ENCODE measurements at regions not wholly inside any gene's neighbourhood (a gene's known extent, or its start where the extent isn't known, plus 50 kb on each side); places are given as distances from the start of the nearest gene placed in this dataset.

DNA sequence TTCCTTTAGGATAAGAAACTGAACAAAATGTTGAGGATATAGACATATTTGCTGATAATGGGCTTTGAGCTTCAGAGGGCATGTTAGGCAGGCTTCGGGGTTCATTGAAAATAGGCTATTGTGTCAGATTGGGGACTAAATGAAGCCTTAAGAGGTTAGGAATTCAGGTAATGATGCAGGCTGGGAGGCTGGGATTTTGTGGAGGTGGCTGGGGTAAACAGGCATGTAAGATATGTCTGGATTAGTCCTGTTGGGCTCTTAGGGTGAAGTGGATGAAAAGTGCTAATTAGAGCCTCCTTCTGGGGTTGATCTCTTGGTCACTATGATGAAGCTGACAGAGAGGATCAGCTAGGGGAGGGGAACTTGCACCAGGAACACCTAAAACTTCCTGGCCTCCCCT is 80.2 kb upstream of the ESX1 start:
- TF ChIP-seq, protein P1, sequence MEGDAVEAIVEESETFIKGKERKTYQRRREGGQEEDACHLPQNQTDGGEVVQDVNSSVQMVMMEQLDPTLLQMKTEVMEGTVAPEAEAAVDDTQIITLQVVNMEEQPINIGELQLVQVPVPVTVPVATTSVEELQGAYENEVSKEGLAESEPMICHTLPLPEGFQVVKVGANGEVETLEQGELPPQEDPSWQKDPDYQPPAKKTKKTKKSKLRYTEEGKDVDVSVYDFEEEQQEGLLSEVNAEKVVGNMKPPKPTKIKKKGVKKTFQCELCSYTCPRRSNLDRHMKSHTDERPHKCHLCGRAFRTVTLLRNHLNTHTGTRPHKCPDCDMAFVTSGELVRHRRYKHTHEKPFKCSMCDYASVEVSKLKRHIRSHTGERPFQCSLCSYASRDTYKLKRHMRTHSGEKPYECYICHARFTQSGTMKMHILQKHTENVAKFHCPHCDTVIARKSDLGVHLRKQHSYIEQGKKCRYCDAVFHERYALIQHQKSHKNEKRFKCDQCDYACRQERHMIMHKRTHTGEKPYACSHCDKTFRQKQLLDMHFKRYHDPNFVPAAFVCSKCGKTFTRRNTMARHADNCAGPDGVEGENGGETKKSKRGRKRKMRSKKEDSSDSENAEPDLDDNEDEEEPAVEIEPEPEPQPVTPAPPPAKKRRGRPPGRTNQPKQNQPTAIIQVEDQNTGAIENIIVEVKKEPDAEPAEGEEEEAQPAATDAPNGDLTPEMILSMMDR (IDR thresholded peaks at IDR 0.05): no peak
- TF ChIP-seq POLR2A (IDR thresholded peaks at IDR 0.05): no peak
- Histone ChIP-seq H3K27ac (no peak overlapping the region), H3K4me1 (no peaks in the 10 kb centered on the region), H3K27me3 (no peaks in the 10 kb centered on the region), H3K9me3 (no peaks in the 10 kb centered on the region), H3K36me3 (ENCODE audit: low read depth, missing control alignments) (no peaks in the 10 kb centered on the region), H3K4me3 (no peak overlapping the region)
- 89 to 92% methylated on average over 1 of the region's 1 CpG for WGBS, 2 donors
- no peak for DNase-seq
- intact Hi-C loops (cut with DNase I; ENCODE audit: low total_unique reads): no loop called here

DNA sequence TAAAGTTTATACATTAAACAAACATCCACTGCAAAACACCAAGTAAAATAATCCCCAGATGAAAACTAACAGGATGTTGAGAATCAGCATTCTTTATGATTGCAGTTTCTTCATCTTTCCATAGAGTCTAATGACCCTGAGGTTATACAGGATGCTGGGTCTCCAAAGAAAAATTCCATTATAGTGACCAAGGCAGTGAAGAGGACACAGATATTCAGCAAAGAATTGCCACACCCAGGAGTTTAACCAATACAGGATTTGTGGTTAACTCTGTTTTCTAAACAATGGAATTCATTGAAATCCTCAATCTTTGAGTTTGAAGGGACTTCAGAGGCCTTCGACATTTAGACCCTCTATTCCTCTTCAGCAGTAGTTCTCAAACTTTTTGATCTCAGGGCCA is 76.2 kb upstream of the ESX1 start:
- H3K27me3 ChIP-seq: no peaks in the 10 kb centered on the region
- no peak overlapping the region for H3K4me3 ChIP-seq
- no peak overlapping the region for H3K27ac ChIP-seq
- no peaks in the 10 kb centered on the region for H3K4me1 ChIP-seq
- no peaks in the 10 kb centered on the region for H3K9me3 ChIP-seq
- WGBS, 2 donors: 90 to 94% methylated on average over 1 of the region's 1 CpG
- DNase-seq: no peak
- H3K36me3 ChIP-seq (ENCODE audit: low read depth, missing control alignments): no peaks in the 10 kb centered on the region
- TF ChIP-seq POLR2A (IDR thresholded peaks at IDR 0.05): no peak
- TF ChIP-seq, protein P1 (IDR thresholded peaks at IDR 0.05): no peak
- intact Hi-C loops (cut with DNase I; ENCODE audit: low total_unique reads): no loop called here

DNA sequence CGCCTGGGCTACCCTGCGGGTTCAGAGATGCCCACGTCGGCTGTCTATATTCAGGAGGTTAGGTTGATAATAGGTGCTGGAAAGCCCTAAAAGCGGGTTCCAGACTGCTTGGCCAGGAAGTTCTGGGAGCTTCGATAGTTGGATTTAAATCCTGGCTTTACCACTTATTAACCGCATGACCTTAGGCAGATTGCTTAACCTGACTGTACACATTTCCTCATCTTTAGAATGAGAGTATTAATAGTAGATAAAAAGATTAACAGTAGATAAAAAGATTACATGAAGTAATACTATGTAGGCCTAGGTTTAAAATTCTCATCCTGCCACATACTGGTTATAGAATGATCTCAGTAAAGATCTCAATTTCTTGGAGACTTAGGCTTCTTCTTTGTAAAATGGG is 75.0 kb upstream of the ESX1 start:
- Histone ChIP-seq H3K27ac (no peak overlapping the region), H3K4me1 (no peaks in the 10 kb centered on the region), H3K36me3 (ENCODE audit: low read depth, missing control alignments) (no peaks in the 10 kb centered on the region), H3K4me3 (no peak overlapping the region), H3K27me3 (no peaks in the 10 kb centered on the region), H3K9me3 (no peaks in the 10 kb centered on the region)
- intact Hi-C loops (cut with DNase I; ENCODE audit: low total_unique reads): no loop called here
- DNase-seq: no peak
- 82 to 93% methylated on average over 5 to 7 of the region's 7 CpGs for WGBS, 2 donors
- TF ChIP-seq, protein P1 (IDR thresholded peaks at IDR 0.05): no peak
- no peak for TF ChIP-seq POLR2A (IDR thresholded peaks at IDR 0.05)

DNA sequence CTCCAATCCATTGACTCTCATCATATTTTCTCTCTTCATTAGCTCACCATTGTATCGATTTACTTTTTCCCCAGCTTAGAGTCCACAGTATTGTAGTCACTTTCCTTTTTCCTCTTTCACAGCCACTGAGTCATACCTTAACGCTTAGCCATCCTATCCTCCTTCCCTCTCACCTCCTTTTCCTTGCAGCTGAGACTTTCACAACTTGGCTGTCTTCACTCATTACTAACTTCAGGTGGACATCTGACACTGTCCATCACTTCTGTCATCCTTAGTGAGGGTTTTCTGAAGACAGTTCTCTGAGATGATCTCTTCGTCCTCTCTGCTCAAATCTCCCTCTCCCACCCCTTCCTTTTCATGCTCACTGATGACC is 70.5 kb upstream of the ESX1 start:
- no peak overlapping the region for H3K4me3 ChIP-seq
- intact Hi-C loops (cut with DNase I; ENCODE audit: low total_unique reads): no loop called here
- TF ChIP-seq, protein P1 (IDR thresholded peaks at IDR 0.05): no peak
- no peak for TF ChIP-seq POLR2A (IDR thresholded peaks at IDR 0.05)
- DNase-seq: no peak
- H3K36me3 ChIP-seq (ENCODE audit: low read depth, missing control alignments): no peaks in the 10 kb centered on the region
- H3K9me3 ChIP-seq: no peaks in the 10 kb centered on the region
- H3K27me3 ChIP-seq: no peaks in the 10 kb centered on the region
- no peaks in the 10 kb centered on the region for H3K4me1 ChIP-seq
- H3K27ac ChIP-seq: no peak overlapping the region
- 96 to 98% methylated on average over 3 of the region's 3 CpGs for WGBS, 2 donors

DNA sequence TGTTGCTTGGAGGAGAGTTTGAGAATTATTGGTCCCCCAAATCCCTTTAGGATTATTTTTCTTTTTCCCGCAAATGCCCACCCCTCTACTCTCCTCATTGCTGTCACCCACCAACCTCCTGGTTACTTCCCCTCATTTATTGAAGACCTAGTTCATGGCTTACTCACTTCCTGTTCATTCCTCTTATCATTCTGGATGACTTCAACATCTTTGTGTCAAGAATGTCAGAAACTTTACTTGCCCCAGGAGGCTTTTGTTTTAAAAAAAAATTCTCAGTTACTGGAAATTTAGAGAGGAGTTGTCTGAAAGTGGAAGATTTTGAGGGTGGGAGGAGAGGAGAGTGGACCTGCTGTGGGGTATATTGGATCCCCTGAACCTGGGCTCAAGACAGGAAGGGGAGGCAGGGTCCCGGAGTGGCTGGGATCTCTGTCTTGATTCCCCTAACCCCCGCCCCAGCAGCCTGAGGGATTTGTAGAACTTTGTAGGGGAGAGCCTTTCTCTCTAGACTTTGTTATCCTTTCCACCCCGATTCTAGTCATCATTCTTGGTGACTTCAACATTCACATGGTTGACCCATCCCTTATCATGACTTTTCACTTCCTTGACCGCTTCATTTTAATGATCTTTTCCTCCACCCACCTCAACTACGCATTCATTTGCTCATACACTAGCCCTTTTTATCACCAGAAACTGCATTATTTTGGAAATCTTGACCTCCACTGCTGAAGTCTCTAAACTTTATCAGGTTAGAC is 69.9 kb upstream of the ESX1 start:
- no peak for TF ChIP-seq POLR2A (IDR thresholded peaks at IDR 0.05)
- H3K27ac ChIP-seq: no peak overlapping the region

More for the DNA sequence above, 69.9 kb upstream of the ESX1 start:
- no peak overlapping the region for H3K4me3 ChIP-seq
- 80 to 94% methylated on average over 6 of the region's 6 CpGs for WGBS, 2 donors
- no peaks in the 10 kb centered on the region for H3K36me3 ChIP-seq (ENCODE audit: low read depth, missing control alignments)
- intact Hi-C loops (cut with DNase I; ENCODE audit: low total_unique reads): no loop called here
- no peak for DNase-seq
- no peaks in the 10 kb centered on the region for H3K4me1 ChIP-seq
- no peaks in the 10 kb centered on the region for H3K9me3 ChIP-seq
- no peaks in the 10 kb centered on the region for H3K27me3 ChIP-seq

Measured in testis (tissue), 2 donors.